NCI-H146 treated with DMSO at 0.1 percent for 48 hours (cell line): ENCODE measurements at regions not wholly inside any gene's neighbourhood (a gene's known extent, or its start where the extent isn't known, plus 50 kb on each side); places are given as distances from the start of the nearest gene placed in this dataset.

ENCODE experiments used
- DNase-seq: peaks from one replicate; lab custom pipeline; 2025; ENCODE audit not compliant: unreplicated experiment; lab: John Stamatoyannopoulos, UW

DNA sequence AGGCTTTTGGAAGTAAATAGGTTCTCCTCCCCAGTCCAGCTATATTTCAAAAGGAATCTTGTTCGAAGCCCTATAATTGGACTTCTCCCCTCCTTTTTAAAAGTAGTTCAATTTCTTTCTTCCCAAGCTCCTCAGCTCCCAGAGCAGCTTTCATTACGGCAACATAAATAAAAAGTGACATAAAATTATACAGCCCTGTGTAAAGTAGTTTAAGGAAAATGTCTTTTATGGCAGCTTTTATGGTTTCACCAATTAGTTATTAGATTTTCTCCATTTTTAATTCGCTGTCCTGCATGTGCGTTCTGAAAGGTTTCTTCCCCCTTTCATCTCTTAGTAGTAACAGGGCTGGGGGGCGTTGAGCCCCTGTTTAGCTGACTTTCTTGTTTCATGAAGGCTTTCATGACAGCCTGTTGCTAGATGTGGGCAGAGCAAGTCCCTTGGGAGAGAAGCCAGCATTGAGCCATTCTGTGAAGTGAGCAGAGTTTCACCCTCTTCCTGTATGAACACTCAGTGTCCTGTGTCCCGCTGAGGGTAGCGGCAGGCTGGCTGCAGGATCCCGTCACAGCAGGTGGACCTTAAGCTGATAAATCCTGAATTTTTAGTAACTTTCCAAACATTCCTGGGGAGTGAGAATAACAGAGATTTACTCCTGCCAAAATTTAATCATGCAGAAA, 229.7 kb upstream of the SPRED2 start:
- no peak for DNase-seq

- no peak for DNase-seq
These were observed 227.9 kb upstream of the SPRED2 start for GRCh38 chr2:65660340-65660739.

- no peak for DNase-seq
These were observed 226.5 kb upstream of the SPRED2 start for GRCh38 chr2:65658881-65659280.

DNA sequence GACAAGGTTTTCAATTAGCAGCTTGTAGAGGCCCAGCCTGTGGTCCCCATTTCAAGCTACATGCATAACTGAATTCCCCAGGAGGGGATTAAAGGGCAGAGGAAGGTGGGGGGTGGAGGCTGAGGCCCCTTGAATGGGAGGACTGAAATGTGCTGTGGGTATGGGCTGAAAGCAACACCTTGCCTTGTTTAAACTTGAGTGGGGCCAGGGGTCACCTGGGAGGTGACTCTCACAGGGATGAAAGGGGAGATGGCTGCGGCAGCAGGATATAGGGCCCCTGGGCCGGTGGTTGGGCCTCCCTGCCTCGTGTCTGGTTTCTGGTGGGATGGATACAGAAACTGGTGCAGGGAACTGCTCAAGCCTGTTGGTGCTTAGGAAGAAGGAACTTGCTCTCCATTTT, 225.9 kb upstream of the SPRED2 start:
- DNase-seq = no peak

DNA sequence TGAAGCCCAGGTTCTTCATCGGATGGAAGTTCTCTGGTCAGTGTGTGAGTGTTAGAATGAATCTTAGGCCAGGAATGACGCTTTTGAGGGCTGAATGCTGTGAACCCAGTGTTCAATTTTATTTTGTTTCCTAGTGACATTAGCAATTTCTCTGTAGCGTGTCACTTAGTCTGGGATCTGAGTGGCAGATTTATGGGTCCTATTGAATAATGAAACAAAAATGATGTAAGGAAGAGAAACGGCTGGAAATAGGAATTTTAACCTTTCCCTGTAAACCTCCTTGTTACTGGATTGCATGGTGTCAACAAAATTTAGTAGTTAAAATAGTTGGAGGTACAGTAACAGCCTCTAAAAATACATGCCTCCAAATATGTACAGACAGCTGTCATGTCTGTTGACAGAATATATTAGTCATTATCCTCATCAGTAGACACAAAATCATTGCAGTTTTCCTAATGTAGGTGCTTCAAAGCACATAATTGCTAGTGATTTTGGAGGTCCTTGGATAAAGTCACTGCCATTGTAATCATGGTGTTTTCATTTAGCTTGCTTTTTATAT, 223.8 kb upstream of the SPRED2 start:
- no peak for DNase-seq

GRCh38 chr2:65655000-65655399, 222.6 kb upstream of the SPRED2 start:
- DNase-seq = no peak

GRCh38 chr2:65654496-65654895, 222.1 kb upstream of the SPRED2 start:
- DNase-seq = no peak

GRCh38 chr2:65652066-65652465, 219.7 kb upstream of the SPRED2 start:
- no peak for DNase-seq

DNA sequence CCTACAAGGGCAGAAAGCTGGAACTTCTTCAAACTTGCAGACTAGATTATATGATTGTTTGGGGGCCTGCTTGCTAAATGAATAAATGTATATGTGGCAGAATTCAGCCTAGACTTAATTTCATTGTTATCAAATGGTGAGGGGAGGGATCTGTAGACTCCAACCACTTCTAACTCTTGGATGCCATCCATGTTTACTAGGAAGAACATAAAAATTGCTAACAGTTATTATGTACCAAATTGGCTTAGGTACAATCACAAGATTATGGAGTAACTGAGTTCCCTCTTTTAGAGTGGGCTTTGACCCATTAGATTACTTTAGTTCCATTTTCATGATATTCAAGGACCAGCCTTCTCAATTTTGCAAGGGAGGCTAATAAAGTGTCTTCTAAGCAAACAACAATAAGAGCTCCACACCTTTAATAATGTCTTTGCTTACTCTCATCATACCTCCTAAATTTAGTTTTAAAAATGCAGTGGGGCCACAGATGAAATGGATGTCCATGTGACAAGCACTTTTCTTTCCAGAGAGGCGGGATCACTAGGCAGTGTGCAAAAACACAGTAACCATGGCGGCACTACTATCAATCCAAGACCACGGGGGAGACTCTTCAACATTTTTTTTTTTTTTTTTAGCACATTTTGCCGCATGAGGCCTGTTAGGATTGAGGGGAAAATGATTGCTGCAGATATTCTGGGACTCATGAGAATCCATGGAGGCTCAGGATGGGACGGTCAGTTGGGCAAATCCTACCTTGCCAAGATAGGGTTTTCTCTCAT, 217.6 kb upstream of the SPRED2 start:
- no peak for DNase-seq

- DNase-seq = no peak
These were observed 214.9 kb upstream of the SPRED2 start for GRCh38 chr2:65647249-65647842.

- no peak for DNase-seq
These were observed 208.3 kb upstream of the SPRED2 start for GRCh38 chr2:65640793-65641103.

- DNase-seq = no peak
These were observed 206.9 kb upstream of the SPRED2 start for GRCh38 chr2:65639156-65639864.

DNA sequence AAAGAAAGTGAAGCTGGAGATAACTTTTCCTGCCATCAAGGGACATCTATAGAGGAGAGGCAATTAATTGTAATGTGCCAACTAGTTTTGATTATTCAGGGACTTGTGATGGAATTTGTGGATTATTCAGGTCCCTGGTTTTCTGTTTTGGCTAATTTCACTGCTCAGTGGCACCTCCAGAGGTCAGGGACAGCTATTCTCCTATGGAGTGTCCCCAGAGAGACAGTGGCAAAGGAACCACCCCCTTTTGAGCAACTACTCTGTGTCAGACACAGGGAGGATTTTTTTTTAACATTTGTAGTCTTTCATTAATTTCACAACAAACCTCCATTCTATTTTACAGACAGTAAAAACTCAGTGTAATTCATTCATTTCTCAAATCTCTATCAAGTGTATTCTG, 206.0 kb upstream of the SPRED2 start:
- DNase-seq = no peak

- DNase-seq = no peak
These were observed 204.5 kb upstream of the SPRED2 start for GRCh38 chr2:65636813-65637483.

DNA sequence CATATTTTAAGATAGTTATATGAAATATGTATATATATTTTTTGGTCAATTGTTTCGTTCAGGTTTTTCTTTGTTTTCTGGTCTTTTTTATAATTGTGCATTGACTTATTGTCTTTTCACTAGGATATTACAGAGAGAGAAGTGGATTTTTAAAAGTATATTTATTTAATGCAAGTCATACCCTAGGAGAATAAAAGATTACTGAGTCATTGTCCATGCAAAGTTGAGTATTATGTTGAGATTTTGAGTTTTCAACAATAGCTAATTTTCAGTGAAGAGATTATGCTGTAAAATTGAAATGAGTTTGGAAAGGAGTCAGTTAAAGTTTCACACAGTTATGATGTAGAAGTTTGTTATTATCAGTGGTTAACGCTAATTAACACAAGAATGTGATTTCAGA, 203.6 kb upstream of the SPRED2 start:
- no peak for DNase-seq

DNA sequence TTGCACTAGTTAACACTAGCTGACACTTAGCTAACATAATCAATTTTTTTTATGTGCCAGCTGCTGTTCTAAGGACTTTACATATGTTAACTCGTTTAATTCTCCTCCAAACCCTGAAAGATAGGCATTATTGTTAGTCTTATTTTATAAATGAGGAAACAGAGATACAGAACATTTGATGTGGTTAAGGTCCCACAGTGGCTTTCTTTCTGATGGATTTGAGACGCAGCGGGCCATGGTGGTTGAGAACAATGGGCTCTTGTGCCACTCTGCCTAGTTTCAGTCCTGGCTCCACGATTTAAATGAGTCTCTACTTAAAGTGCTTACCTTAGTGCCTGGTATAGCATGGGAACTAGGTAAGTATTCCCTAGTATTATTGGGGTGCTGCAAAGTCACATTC, 201.9 kb upstream of the SPRED2 start:
- DNase-seq = no peak

DNA sequence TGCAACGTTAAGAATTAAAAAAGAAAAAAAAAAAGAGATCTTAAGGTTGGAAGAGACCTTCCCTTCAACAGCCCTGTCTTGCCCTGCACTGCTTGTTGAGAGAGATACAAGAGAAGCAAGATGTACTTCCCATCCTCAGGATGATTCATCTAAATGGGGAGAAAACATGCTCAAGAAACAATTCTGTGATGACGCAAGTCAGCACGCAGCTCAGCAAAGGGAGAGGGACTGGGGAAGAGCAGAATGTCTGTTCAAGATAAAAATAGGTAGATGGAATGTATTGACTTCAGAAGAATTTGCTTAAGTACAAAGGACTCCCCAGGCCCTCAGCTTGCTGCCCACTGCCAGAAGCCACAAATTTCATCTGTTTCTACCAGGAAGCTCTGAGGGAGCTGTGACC, 198.2 kb upstream of the SPRED2 start:
- DNase-seq = no peak

DNA sequence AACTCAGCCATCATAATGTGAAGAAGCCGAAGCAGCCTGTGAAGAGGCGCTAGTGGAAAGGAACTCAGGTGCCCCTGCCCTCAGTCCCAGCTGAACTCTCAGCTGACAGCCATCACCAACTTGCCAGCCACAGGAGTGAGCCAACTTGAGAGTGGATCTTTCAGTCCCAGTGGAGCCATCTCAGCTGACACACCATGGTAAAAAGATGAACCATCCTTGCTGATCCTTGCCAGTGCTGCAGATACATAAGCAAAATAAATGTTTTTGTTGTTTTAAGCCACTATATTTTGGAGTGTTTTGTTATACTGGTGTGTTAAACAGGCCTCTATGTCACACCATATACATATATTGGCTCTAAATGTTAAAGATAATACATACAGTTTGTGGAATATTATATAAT, 195.8 kb upstream of the SPRED2 start:
- DNase-seq = no peak

GRCh38 chr2:65626831-65627230, 194.4 kb upstream of the SPRED2 start:
- no peak for DNase-seq

- no peak for DNase-seq
These were observed 193.6 kb upstream of the SPRED2 start for GRCh38 chr2:65625982-65626381.

DNA sequence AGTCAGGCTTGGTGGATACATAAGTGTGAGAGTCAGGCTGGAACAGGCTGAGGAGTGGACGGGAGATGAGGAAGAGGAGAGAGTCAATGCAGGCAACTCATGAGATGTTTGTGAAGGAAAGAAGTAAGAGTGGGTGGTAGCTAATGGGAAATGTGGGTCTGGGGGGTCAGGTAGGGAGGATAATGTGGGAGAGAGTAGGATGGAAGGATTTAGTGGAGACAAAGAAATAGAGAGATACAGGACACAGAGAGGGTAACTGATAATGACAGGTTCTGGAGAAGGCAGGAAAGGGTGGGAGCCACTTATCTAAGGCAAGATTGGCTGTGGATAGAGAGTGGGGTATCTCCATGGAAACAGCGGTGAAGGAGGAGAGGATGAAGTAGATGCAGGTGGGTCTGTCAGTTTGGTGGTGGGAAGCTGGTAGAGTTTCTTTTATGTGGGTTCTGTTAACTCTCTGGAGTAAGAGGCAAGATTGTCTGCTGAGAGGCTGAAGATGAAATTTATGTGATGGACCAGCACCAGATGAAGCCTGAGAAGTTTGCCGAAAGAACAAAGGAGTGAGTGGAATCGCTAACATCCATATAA, 190.6 kb upstream of the SPRED2 start:
- DNase-seq = no peak
